Activated CD8-positive, alpha-beta T cell treated with anti-CD3 and anti-CD28 coated beads for 36 hours (primary cell): ENCODE measurements at regions not wholly inside any gene's neighbourhood (a gene's known extent, or its start where the extent isn't known, plus 50 kb on each side); places are given as distances from the start of the nearest gene placed in this dataset.

Source experiments
- ATAC-seq: fragments of 200-7000 bp; cut with Tn5 transposase; one replicate; pipeline ENCODE4 v1.10.0; 2021; ENCODE audit warnings: mild to moderate bottlenecking, moderate library complexity
- CTCF ChIA-PET: fragments of 350-600 bp; sonication (Branson Sonifier 250); formaldehyde crosslinking; loops from one replicate; lab custom pipeline; 2021; ENCODE audit warnings: antibody characterized with exemption; lab: Charles Lee
- POLR2A ChIA-PET: fragments of 350-600 bp; sonication (Branson Sonifier 250); formaldehyde crosslinking; loops from one replicate; lab custom pipeline; 2021; ENCODE audit warnings: antibody characterized with exemption; lab: Charles Lee
- DNase-seq: peaks from one replicate; pipeline ENCODE4 v3.0.0-alpha.2; 2020
- H3K27ac Mint-ChIP-seq: one replicate; pipeline ENCODE4 v1.8.0; 2021; ENCODE audit warnings: mild to moderate bottlenecking, mixed read lengths
- H3K27me3 Mint-ChIP-seq: one replicate; pipeline ENCODE4 v1.8.0; 2021; ENCODE audit warnings: mixed read lengths
- H3K36me3 Mint-ChIP-seq: one replicate; pipeline ENCODE4 v1.8.0; 2021; ENCODE audit warnings: low read depth, mixed read lengths
- H3K4me1 Mint-ChIP-seq: one replicate; pipeline ENCODE4 v1.8.0; 2021; ENCODE audit warnings: low read depth, mixed read lengths
- H3K4me3 Mint-ChIP-seq: one replicate; pipeline ENCODE4 v1.8.0; 2021; ENCODE audit warnings: mild to moderate bottlenecking, moderate library complexity, mixed read lengths
- H3K9me3 Mint-ChIP-seq: one replicate; pipeline ENCODE4 v1.8.0; 2021; ENCODE audit warnings: mixed read lengths
- CTCF ChIP-seq: fragments of 200-600 bp; IDR thresholded peaks from one replicate; pipeline ENCODE4 v1.8.0; 2022; ENCODE audit warnings: antibody characterized with exemption, mild to moderate bottlenecking
- intact Hi-C: fragments of 100-400 bp; cut with micrococcal nuclease; formaldehyde crosslinking; loops from one replicate; pipeline ENCODE4 v1.10.0; 2022

- Mint-ChIP-seq H3K27me3 (no peaks in the 10 kb centered on the region), H3K36me3 (no peaks in the 10 kb centered on the region), H3K27ac (no peak overlapping the region), H3K4me1 (no peaks in the 10 kb centered on the region), H3K4me3 (no peak overlapping the region), H3K9me3 (peaks cover 9% of the 10 kb centered on the region)
- intact Hi-C loops = no loop called here
- ATAC-seq (no peak), DNase-seq (no peak)
- POLR2A ChIA-PET = no interaction called here
- CTCF ChIA-PET = no interaction called here
- TF ChIP-seq CTCF = no peak
Measured at GRCh38 chr14:86826661-86827060, 1166.3 kb downstream of the GALC start.

DNA sequence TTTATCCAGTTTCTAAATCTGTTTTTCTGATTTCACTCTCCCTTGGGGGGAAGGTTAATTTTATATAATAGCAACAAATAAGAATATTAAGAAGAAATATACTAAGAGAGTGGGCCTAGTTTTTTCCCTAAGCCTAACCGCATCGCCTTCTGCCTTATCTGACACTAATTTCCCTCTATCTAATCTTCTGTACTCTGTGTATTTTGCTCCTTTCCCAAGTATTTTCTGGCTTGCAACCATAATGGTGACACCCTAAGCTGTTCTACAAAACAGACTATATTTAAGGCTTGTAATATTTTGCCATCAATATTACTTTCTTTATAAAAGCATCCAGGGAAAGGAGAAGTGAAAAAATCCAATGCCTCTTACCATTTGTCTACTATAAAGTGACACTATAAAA, 1168.8 kb downstream of the GALC start:
- intact Hi-C loops = no loop called here
- CTCF ChIA-PET = no interaction called here
- no peak overlapping the region for H3K27ac Mint-ChIP-seq
- DNase-seq (no peak), ATAC-seq (no peak)
- no peaks in the 10 kb centered on the region for H3K4me1 Mint-ChIP-seq
- no peaks in the 10 kb centered on the region for H3K27me3 Mint-ChIP-seq
- peaks cover 9% of the 10 kb centered on the region for H3K9me3 Mint-ChIP-seq
- no peak overlapping the region for H3K4me3 Mint-ChIP-seq
- no peaks in the 10 kb centered on the region for H3K36me3 Mint-ChIP-seq
- POLR2A ChIA-PET = no interaction called here
- no peak for TF ChIP-seq CTCF

GRCh38 chr14:86823581-86823980, 1169.4 kb downstream of the GALC start:
- intact Hi-C loops = no loop called here
- no peak for TF ChIP-seq CTCF
- H3K36me3 Mint-ChIP-seq = no peaks in the 10 kb centered on the region
- no peak for DNase-seq
- no peaks in the 10 kb centered on the region for H3K27me3 Mint-ChIP-seq
- no peaks in the 10 kb centered on the region for H3K4me1 Mint-ChIP-seq
- no peak overlapping the region for H3K27ac Mint-ChIP-seq
- ChIA-PET POLR2A (no interaction called here), CTCF (no interaction called here)
- ATAC-seq = no peak
- no peak overlapping the region for H3K4me3 Mint-ChIP-seq
- peaks cover 9% of the 10 kb centered on the region for H3K9me3 Mint-ChIP-seq

GRCh38 chr14:86815341-86815740, 1177.6 kb downstream of the GALC start:
- TF ChIP-seq CTCF = no peak
- Mint-ChIP-seq H3K36me3 (no peaks in the 10 kb centered on the region), H3K4me1 (no peaks in the 10 kb centered on the region), H3K4me3 (no peak overlapping the region), H3K9me3 (peaks cover 20% of the 10 kb centered on the region), H3K27ac (no peak overlapping the region), H3K27me3 (no peaks in the 10 kb centered on the region)
- POLR2A ChIA-PET = no interaction called here
- DNase-seq (no peak), ATAC-seq (no peak)
- intact Hi-C loops = no loop called here
- CTCF ChIA-PET = no interaction called here

DNA sequence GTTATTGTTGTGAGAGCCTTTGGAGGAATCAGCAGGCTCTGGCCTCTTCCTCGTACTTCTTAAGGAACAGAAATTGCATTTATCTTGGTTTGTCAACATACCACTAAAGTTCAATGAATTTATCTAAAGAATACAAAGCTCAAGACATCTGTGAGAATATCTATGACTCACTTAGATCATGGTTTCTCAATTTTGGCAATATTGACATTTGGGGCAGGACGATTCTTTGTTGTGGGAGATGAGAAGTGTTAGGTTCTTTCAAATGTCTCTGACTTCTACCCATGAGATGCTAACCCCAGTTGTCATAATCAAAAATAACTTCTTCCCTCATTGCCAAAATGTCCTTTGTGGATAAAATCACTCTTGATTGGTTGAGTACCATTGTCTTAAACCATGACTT, 1190.3 kb downstream of the GALC start:
- no peaks in the 10 kb centered on the region for H3K27me3 Mint-ChIP-seq
- intact Hi-C loops = no loop called here
- POLR2A ChIA-PET = no interaction called here

More for the DNA sequence above, 1190.3 kb downstream of the GALC start:
- no peaks in the 10 kb centered on the region for H3K4me1 Mint-ChIP-seq
- no peaks in the 10 kb centered on the region for H3K36me3 Mint-ChIP-seq
- H3K4me3 Mint-ChIP-seq = no peak overlapping the region
- no peak for TF ChIP-seq CTCF
- DNase-seq (no peak), ATAC-seq (no peak)
- no peak overlapping the region for H3K27ac Mint-ChIP-seq
- CTCF ChIA-PET = no interaction called here
- H3K9me3 Mint-ChIP-seq = no peaks in the 10 kb centered on the region
